SK-N-SH treated with all-trans-retinoic acid at 6 μM for 48 hours (cell line): ENCODE measurements at regions not wholly inside any gene's neighbourhood (a gene's known extent, or its start where the extent isn't known, plus 50 kb on each side); places are given as distances from the start of the nearest gene placed in this dataset.

Experiments
- BACH2 ChIP-seq: fragments of 250-450 bp; sonication (Bioruptor Pico); IDR thresholded peaks from 2 replicates; pipeline ENCODE4 v1.9.0; 2021; ENCODE audit warnings: mild to moderate bottlenecking, borderline replicate concordance
- ISL1 ChIP-seq: fragments of 250-450 bp; sonication (Bioruptor Pico); IDR thresholded peaks from 2 replicates; pipeline ENCODE4 v2.1.2; 2022; ENCODE audit warnings: mild to moderate bottlenecking, moderate library complexity
- PATZ1 ChIP-seq: fragments of 250-450 bp; sonication (Bioruptor Pico); IDR thresholded peaks from 2 replicates; pipeline ENCODE4 v1.8.0; 2020; ENCODE audit warnings: mild to moderate bottlenecking, moderate library complexity, borderline replicate concordance
- ZNF70 ChIP-seq: fragments of 450-650 bp; formaldehyde crosslinking; IDR thresholded peaks from 2 replicates; pipeline ENCODE4 v1.5.0; 2020; ENCODE audit warnings: mild to moderate bottlenecking, moderate library complexity

- TF ChIP-seq BACH2 (no peak), ISL1 (CRISPR knock-in tag) (no peak), PATZ1 (CRISPR knock-in tag) (no peak), ZNF70 (CRISPR knock-in tag) (no peak)
Observed at GRCh38 chr6:113308266-113308665, 548.9 kb upstream of the MARCKS start.
